NB4 (cell line): ENCODE measurements at regions not wholly inside any gene's neighbourhood (a gene's known extent, or its start where the extent isn't known, plus 50 kb on each side); places are given as distances from the start of the nearest gene placed in this dataset.
A peak's percentile ranks its signal among the peaks of the same experiment; 100 is the strongest.

Experiments used
- DNase-seq: peaks from one replicate; pipeline ENCODE4 v3.0.0; 2010; ENCODE audit warnings: low read depth
- H3K4me3 ChIP-seq: one replicate; pipeline ENCODE4 v1.5.1; 2011; ENCODE audit warnings: mild to moderate bottlenecking, low read depth, low read length, moderate library complexity
- MYC ChIP-seq: IDR thresholded peaks from 2 replicates; pipeline ENCODE4 v1.6.1; 2011; ENCODE audit warnings: low read depth, low read length
- POLR2A ChIP-seq: IDR thresholded peaks from 2 replicates; pipeline ENCODE4 v1.6.1; 2011; ENCODE audit warnings: mild to moderate bottlenecking; ENCODE audit not compliant: insufficient read length; ENCODE audit errors: extremely low read depth
- TF ChIP-seq, protein P1 (sequence below): IDR thresholded peaks from one replicate; pipeline ENCODE4 v1.5.1; 2012; ENCODE audit warnings: low read depth, low read length
- TF ChIP-seq, protein P2 (sequence below): IDR thresholded peaks from 2 replicates; pipeline ENCODE4 v1.6.1; 2011; ENCODE audit warnings: low read depth, low read length

DNA sequence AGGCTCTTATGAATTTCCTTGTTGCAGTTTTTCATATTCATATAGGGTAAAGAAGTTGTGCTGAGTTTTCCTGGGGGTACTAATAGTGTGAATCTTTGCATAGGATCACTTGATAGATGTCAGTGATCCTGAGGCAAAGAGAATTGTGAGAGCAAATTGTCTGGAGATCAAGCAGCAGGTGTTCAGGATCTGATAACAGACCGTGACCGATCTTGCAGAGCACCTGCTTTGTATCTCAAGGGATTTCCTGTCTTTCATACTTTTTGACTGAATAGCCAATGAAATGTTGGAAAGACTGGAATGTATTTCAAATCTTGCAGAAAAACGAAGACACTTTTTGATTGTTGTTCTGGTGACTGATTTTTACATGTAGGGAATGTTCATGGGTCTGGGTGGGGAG lies 914.5 kb downstream of the STIM2 start:
- no peak for DNase-seq
- TF ChIP-seq, protein P1, sequence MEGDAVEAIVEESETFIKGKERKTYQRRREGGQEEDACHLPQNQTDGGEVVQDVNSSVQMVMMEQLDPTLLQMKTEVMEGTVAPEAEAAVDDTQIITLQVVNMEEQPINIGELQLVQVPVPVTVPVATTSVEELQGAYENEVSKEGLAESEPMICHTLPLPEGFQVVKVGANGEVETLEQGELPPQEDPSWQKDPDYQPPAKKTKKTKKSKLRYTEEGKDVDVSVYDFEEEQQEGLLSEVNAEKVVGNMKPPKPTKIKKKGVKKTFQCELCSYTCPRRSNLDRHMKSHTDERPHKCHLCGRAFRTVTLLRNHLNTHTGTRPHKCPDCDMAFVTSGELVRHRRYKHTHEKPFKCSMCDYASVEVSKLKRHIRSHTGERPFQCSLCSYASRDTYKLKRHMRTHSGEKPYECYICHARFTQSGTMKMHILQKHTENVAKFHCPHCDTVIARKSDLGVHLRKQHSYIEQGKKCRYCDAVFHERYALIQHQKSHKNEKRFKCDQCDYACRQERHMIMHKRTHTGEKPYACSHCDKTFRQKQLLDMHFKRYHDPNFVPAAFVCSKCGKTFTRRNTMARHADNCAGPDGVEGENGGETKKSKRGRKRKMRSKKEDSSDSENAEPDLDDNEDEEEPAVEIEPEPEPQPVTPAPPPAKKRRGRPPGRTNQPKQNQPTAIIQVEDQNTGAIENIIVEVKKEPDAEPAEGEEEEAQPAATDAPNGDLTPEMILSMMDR = no peak
- TF ChIP-seq POLR2A = no peak
- TF ChIP-seq, protein P2, sequence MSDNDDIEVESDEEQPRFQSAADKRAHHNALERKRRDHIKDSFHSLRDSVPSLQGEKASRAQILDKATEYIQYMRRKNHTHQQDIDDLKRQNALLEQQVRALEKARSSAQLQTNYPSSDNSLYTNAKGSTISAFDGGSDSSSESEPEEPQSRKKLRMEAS = no peak
- no peak overlapping the region for H3K4me3 ChIP-seq

DNA sequence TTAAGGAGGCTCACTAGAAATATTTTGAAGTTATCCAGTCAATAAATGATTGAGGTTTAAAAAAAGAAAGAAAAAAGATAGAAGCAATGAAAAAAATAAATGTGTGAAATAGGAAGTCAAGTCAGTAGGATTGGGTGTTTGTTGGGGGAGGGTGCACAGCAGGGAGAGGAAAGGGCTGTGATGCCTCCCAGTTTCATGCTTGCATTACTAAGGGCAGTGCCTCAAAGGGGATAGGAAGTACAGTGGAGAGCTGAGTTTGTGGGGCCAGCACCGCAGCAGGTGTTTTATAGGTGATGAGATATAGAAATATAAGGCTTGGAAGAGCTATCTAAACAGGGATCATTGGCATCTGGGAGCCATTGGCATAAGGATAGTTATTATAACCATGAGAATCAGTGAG lies 919.2 kb downstream of the STIM2 start:
- DNase-seq = no peak
- TF ChIP-seq, protein P1 = no peak
- TF ChIP-seq MYC = no peak
- no peak for TF ChIP-seq POLR2A
- TF ChIP-seq, protein P2 = no peak
- no peak overlapping the region for H3K4me3 ChIP-seq

DNA sequence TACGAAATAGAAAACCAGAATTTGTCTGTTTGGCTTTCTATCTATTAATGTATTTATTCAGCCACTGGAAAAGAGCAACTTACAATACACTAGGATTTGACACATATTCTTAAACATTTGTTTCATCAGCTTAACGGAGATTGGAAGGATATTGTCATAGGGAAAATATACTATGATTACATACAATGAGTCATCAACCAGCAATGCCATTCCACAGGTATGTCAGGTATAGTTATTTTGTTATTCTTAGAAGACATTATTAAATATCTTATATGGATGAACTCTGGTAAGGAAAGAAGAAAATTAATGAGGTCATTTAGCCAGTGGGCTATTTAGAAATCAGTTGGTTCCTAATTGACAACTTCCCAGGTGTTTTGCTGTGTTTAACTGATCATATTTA lies 926.6 kb downstream of the STIM2 start:
- TF ChIP-seq POLR2A (no peak), MYC (no peak)
- TF ChIP-seq, protein P2 = no peak
- TF ChIP-seq, protein P1 = no peak
- DNase-seq = no peak
- H3K4me3 ChIP-seq = no peak overlapping the region

DNA sequence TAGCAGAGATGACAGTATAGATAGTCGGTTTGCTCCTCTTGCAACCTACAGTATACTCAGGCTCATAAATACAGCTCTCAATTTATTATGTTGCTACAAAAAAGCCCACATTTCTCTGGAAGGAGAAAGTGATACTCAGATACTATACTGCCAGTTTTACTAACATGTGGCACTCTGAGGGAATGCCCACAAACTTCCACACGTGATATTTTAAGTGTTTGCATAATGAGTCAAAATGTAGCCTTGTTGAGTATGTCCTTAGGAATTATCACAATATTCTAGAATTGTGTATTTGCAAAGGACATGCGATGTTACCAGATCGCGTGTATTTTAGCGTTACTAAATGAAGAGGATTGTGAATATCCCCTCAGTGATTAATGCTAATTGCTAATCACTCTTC lies 929.1 kb downstream of the STIM2 start:
- no peak overlapping the region for H3K4me3 ChIP-seq
- no peak for DNase-seq
- TF ChIP-seq, protein P1 = no peak
- TF ChIP-seq MYC (no peak), POLR2A (no peak)
- TF ChIP-seq, protein P2 = no peak

DNA sequence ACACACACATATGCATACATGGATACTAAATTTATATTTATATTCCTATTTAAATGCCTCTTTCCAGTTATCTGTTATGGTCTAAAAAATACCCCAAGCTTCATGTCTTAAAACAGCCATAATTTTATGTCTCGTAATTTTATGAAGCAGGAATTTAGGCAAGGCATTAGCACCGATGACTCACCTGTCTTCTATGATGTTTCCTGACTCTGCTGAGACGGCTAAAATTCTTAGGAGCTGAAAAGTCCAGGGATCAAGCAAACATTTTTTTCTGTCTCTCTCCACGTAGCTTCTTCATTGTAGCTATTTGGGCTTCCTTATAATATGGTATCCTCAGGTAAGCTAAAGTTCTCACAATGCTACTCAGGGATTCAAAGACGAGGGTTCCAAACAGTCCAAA lies 930.3 kb downstream of the STIM2 start:
- no peak overlapping the region for H3K4me3 ChIP-seq
- TF ChIP-seq MYC = no peak
- TF ChIP-seq, protein P2 = no peak
- TF ChIP-seq POLR2A = no peak
- TF ChIP-seq, protein P1 = no peak
- DNase-seq = no peak

DNA sequence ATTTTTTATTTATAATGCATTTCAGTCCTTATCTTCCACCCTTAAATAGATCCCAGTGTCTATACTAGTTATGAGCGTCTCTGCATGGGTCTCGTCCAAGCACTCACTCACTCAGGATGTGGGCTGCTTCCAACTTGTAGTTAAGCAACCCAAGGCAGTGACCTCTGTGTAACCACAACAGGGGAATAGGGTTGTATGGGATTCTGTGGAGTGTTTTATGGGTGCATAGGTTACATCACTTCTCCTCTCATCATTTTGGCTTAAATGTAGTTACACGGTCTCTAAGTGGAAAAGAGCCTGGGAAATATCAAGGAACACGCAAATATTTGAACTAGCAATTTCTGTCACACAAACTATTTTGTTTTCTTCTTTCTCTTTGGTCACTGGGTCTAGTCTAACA lies 931.0 kb downstream of the STIM2 start:
- peak; percentile 62 for DNase-seq
- TF ChIP-seq POLR2A (no peak), MYC (no peak)
- TF ChIP-seq, protein P1 = no peak
- TF ChIP-seq, protein P2 = no peak
- H3K4me3 ChIP-seq = no peak overlapping the region
